T-cell (primary cell): ENCODE measurements at regions not wholly inside any gene's neighbourhood (a gene's known extent, or its start where the extent isn't known, plus 50 kb on each side); places are given as distances from the start of the nearest gene placed in this dataset.

ENCODE experiments used
- ATAC-seq, 4 experiments: fragments of 200-7000 bp in 3 of 4; fragments of 150-1000 bp in 1 of 4; cut with Tn5 transposase; replicated peaks in 1 of 4; 1 replicate in 3 of 4; 2 replicates in 1 of 4; pipeline ENCODE4 v1.10.0; 2021; ENCODE audit warnings: moderate library complexity in 3 of 4, mild to moderate bottlenecking in 2 of 4, moderate number of reproducible peaks in 1 of 4
- CTCF ChIA-PET, 2 donors: fragments of 300-600 bp; sonication (Branson Sonifier 250); formaldehyde crosslinking; loops; one replicate each; lab custom pipeline; 2022; ENCODE audit warnings: antibody characterized with exemption in 2 of 2; lab: Charles Lee
- POLR2A ChIA-PET, 2 donors: fragments of 300-600 bp; sonication (Branson Sonifier 250); formaldehyde crosslinking; loops; one replicate each; lab custom pipeline; 2022; ENCODE audit warnings: antibody characterized with exemption in 2 of 2; lab: Charles Lee
- DNase-seq, 35 experiments: peaks; one replicate each; pipeline versions ENCODE4 v3.0.0 to v3.0.0-alpha.2; 2013 to 2023
- H3K27ac ChIP-seq: one replicate; pipeline ENCODE4 v1.5.1; 2013; ENCODE audit warnings: low read length
- H3K27me3 ChIP-seq, 2 experiments: replicated peaks in 1 of 2; 1 replicate in 1 of 2; 2 replicates in 1 of 2; pipeline versions ENCODE4 v1.6.1 to v1.7.0; 2013; ENCODE audit warnings: low read length in 1 of 2, mixed read lengths in 1 of 2; ENCODE audit not compliant: control insufficient read depth in 2 of 2, insufficient read depth in 2 of 2; ENCODE audit errors: extremely low read depth in 1 of 2
- H3K36me3 ChIP-seq, 2 donors: 1 replicate in 1 of 2; 2 replicates in 1 of 2; pipeline versions ENCODE4 v1.6.1 to v1.7.0; 2013; ENCODE audit warnings: low read length in 1 of 2; ENCODE audit not compliant: control insufficient read depth in 2 of 2, insufficient read depth in 1 of 2; ENCODE audit errors: extremely low read depth in 1 of 2
- H3K4me1 ChIP-seq, 2 experiments: 1 replicate in 1 of 2; 2 replicates in 1 of 2; pipeline versions ENCODE4 v1.6.1 to v1.7.0; 2013; ENCODE audit warnings: low read length in 2 of 2, mixed read lengths in 1 of 2; ENCODE audit not compliant: insufficient read depth in 2 of 2, control insufficient read depth in 1 of 2; ENCODE audit errors: extremely low read depth in 1 of 2
- H3K4me3 ChIP-seq, 2 donors: 1 replicate in 1 of 2; 2 replicates in 1 of 2; pipeline versions ENCODE4 v1.5.1 to v1.7.0; 2013; ENCODE audit warnings: mild to moderate bottlenecking in 2 of 2, low read length in 1 of 2, moderate library complexity in 1 of 2; ENCODE audit not compliant: control insufficient read depth in 1 of 2; ENCODE audit errors: extremely low read depth in 1 of 2
- H3K9me3 ChIP-seq: 2 replicates; pipeline ENCODE4 v1.7.0; 2013
- H3K27ac Mint-ChIP-seq, 2 donors: one replicate each; pipeline ENCODE4 v1.8.0; 2020 to 2021; ENCODE audit warnings: mild to moderate bottlenecking in 2 of 2, mixed read lengths in 2 of 2
- H3K27me3 Mint-ChIP-seq, 2 donors: one replicate each; pipeline ENCODE4 v1.8.0; 2021 to 2022; ENCODE audit warnings: mixed read lengths in 2 of 2
- H3K36me3 Mint-ChIP-seq: one replicate; pipeline ENCODE4 v1.8.0; 2021; ENCODE audit warnings: mixed read lengths
- H3K4me1 Mint-ChIP-seq, 3 donors: one replicate each; pipeline ENCODE4 v1.8.0; 2020 to 2022; ENCODE audit warnings: mixed read lengths in 3 of 3, mild to moderate bottlenecking in 1 of 3
- H3K4me3 Mint-ChIP-seq, 3 donors: one replicate each; pipeline ENCODE4 v1.8.0; 2020 to 2022; ENCODE audit warnings: mild to moderate bottlenecking in 3 of 3, mixed read lengths in 3 of 3, moderate library complexity in 3 of 3
- H3K9me3 Mint-ChIP-seq, 3 donors: one replicate each; pipeline ENCODE4 v1.8.0; 2020 to 2022; ENCODE audit warnings: mixed read lengths in 3 of 3
- WGBS: methylation state at CpG from one replicate; pipeline ENCODE4 v1.1.5; 2013; ENCODE audit warnings: missing lambda C conversion rate; ENCODE audit not compliant: insufficient coverage; 5-methylcytosine and 5-hydroxymethylcytosine counted together

GRCh38 chr12:78778339-78778738, 86.2 kb upstream of the SYT1 start:
- no peak for ATAC-seq
- no peak overlapping the region for H3K27ac ChIP-seq
- POLR2A ChIA-PET, result no interaction called here
- no peak for DNase-seq
- Mint-ChIP-seq H3K4me3 (no peak overlapping the region), H3K27me3 (no peaks in the 10 kb centered on the region), H3K36me3 (no peaks in the 10 kb centered on the region), H3K4me1 (no peaks in the 10 kb centered on the region), H3K9me3 (peaks cover 3 to 9% (median 5%) of the 10 kb centered on the region in 3 donors), H3K27ac (no peak overlapping the region)
- H3K36me3 ChIP-seq, result no peaks in the 10 kb centered on the region
- no peaks in the 10 kb centered on the region for H3K27me3 ChIP-seq
- CTCF ChIA-PET, result no interaction called here
- H3K4me3 ChIP-seq, result no peak overlapping the region
- no peaks in the 10 kb centered on the region for H3K9me3 ChIP-seq
- WGBS, result no CpG with 5 or more reads among the region's 2 CpGs
- no peaks in the 10 kb centered on the region for H3K4me1 ChIP-seq

- no peaks in the 10 kb centered on the region for H3K9me3 ChIP-seq
- no peaks in the 10 kb centered on the region for H3K27me3 ChIP-seq
- no peak overlapping the region for H3K27ac Mint-ChIP-seq
- ATAC-seq, result no peak
- H3K27me3 Mint-ChIP-seq, result no peaks in the 10 kb centered on the region
- H3K9me3 Mint-ChIP-seq, result peaks cover 4 to 22% (median 6%) of the 10 kb centered on the region in 3 donors
- no peak overlapping the region for H3K27ac ChIP-seq
- ChIA-PET CTCF (no interaction called here), POLR2A (no interaction called here)
- no peak overlapping the region for H3K4me3 Mint-ChIP-seq
- no peak overlapping the region for H3K4me3 ChIP-seq
- no peaks in the 10 kb centered on the region for H3K4me1 ChIP-seq
- H3K36me3 ChIP-seq, result no peaks in the 10 kb centered on the region
- no peaks in the 10 kb centered on the region for H3K36me3 Mint-ChIP-seq
- DNase-seq, result no peak
- no peaks in the 10 kb centered on the region for H3K4me1 Mint-ChIP-seq
These were observed 77.0 kb upstream of the SYT1 start for GRCh38 chr12:78787576-78787975.

GRCh38 chr12:78790148-78790547, 74.4 kb upstream of the SYT1 start:
- H3K4me1 ChIP-seq, result no peaks in the 10 kb centered on the region
- peaks cover 10 to 31% (median 10%) of the 10 kb centered on the region in 3 donors for H3K9me3 Mint-ChIP-seq
- H3K27ac ChIP-seq, result no peak overlapping the region
- no peaks in the 10 kb centered on the region for H3K4me1 Mint-ChIP-seq
- H3K27me3 Mint-ChIP-seq, result no peaks in the 10 kb centered on the region
- no peaks in the 10 kb centered on the region for H3K36me3 ChIP-seq
- H3K36me3 Mint-ChIP-seq, result no peaks in the 10 kb centered on the region
- ChIA-PET CTCF (no interaction called here), POLR2A (no interaction called here)
- no peak for DNase-seq
- WGBS, result no CpG with 5 or more reads among the region's 4 CpGs
- no peak overlapping the region for H3K4me3 Mint-ChIP-seq
- no peak overlapping the region for H3K4me3 ChIP-seq
- H3K9me3 ChIP-seq, result no peaks in the 10 kb centered on the region
- H3K27ac Mint-ChIP-seq, result no peak overlapping the region
- no peak for ATAC-seq
- no peaks in the 10 kb centered on the region for H3K27me3 ChIP-seq

- Histone ChIP-seq H3K9me3 (no peaks in the 10 kb centered on the region), H3K4me1 (no peaks in the 10 kb centered on the region), H3K36me3 (no peaks in the 10 kb centered on the region), H3K27ac (no peak overlapping the region), H3K4me3 (no peak overlapping the region), H3K27me3 (no peaks in the 10 kb centered on the region)
- no peak overlapping the region for H3K4me3 Mint-ChIP-seq
- no peaks in the 10 kb centered on the region for H3K27me3 Mint-ChIP-seq
- H3K9me3 Mint-ChIP-seq, result peaks cover 14 to 31% (median 16%) of the 10 kb centered on the region in 3 donors
- POLR2A ChIA-PET, result no interaction called here
- 89% methylated on average over 4 of the region's 6 CpGs for WGBS
- DNase-seq (no peak), ATAC-seq (no peak)
- no peaks in the 10 kb centered on the region for H3K4me1 Mint-ChIP-seq
- CTCF ChIA-PET, result no interaction called here
- no peaks in the 10 kb centered on the region for H3K36me3 Mint-ChIP-seq
- H3K27ac Mint-ChIP-seq, result no peak overlapping the region
These were observed 72.4 kb upstream of the SYT1 start for GRCh38 chr12:78792052-78792698.

GRCh38 chr12:78793491-78793890, 71.1 kb upstream of the SYT1 start:
- ChIA-PET POLR2A (no interaction called here), CTCF (no interaction called here)
- whole genome bisulfite sequencing, result 50% methylated on average over 1 of the region's 2 CpGs
- H3K27me3 ChIP-seq, result no peaks in the 10 kb centered on the region
- H3K4me3 Mint-ChIP-seq, result no peak overlapping the region
- no peaks in the 10 kb centered on the region for H3K27me3 Mint-ChIP-seq
- DNase-seq (no peak), ATAC-seq (no peak)
- no peak overlapping the region for H3K27ac Mint-ChIP-seq
- peaks cover 14 to 31% (median 16%) of the 10 kb centered on the region in 3 donors for H3K9me3 Mint-ChIP-seq
- no peak overlapping the region for H3K27ac ChIP-seq
- H3K36me3 ChIP-seq, result no peaks in the 10 kb centered on the region
- no peaks in the 10 kb centered on the region for H3K4me1 Mint-ChIP-seq
- H3K4me3 ChIP-seq, result no peak overlapping the region
- no peaks in the 10 kb centered on the region for H3K9me3 ChIP-seq
- no peaks in the 10 kb centered on the region for H3K4me1 ChIP-seq
- no peaks in the 10 kb centered on the region for H3K36me3 Mint-ChIP-seq

- 95% methylated on average over 6 of the region's 18 CpGs for WGBS
These were observed 70.6 kb upstream of the SYT1 start for GRCh38 chr12:78793982-78794381.

GRCh38 chr12:78795934-78796445, 68.6 kb upstream of the SYT1 start:
- H3K4me3 Mint-ChIP-seq, result no peak overlapping the region
- DNase-seq (no peak), ATAC-seq (no peak)
- Histone ChIP-seq H3K4me1 (no peaks in the 10 kb centered on the region), H3K27me3 (no peaks in the 10 kb centered on the region), H3K36me3 (no peaks in the 10 kb centered on the region), H3K9me3 (no peaks in the 10 kb centered on the region), H3K4me3 (no peak overlapping the region), H3K27ac (no peak overlapping the region)
- POLR2A ChIA-PET, result no interaction called here
- no peaks in the 10 kb centered on the region for H3K4me1 Mint-ChIP-seq
- no peaks in the 10 kb centered on the region for H3K27me3 Mint-ChIP-seq
- no peak overlapping the region for H3K27ac Mint-ChIP-seq
- CTCF ChIA-PET, result no interaction called here
- no peaks in the 10 kb centered on the region for H3K36me3 Mint-ChIP-seq
- peaks cover 10 to 27% (median 10%) of the 10 kb centered on the region in 3 donors for H3K9me3 Mint-ChIP-seq

More at GRCh38 chr12:78793982-78794381, 70.6 kb upstream of the SYT1 start:
- Histone ChIP-seq H3K36me3 (no peaks in the 10 kb centered on the region), H3K9me3 (no peaks in the 10 kb centered on the region), H3K27me3 (no peaks in the 10 kb centered on the region), H3K27ac (no peak overlapping the region), H3K4me1 (no peaks in the 10 kb centered on the region), H3K4me3 (no peak overlapping the region)
- ChIA-PET POLR2A (no interaction called here), CTCF (no interaction called here)
- Mint-ChIP-seq H3K27ac (no peak overlapping the region), H3K27me3 (no peaks in the 10 kb centered on the region), H3K4me1 (no peaks in the 10 kb centered on the region), H3K4me3 (no peak overlapping the region), H3K9me3 (peaks cover 12 to 31% (median 16%) of the 10 kb centered on the region in 3 donors), H3K36me3 (no peaks in the 10 kb centered on the region)
- no peak for ATAC-seq
- DNase-seq, result no peak
